Motor neuron (in vitro differentiated cells): ENCODE measurements at regions not wholly inside any gene's neighbourhood (a gene's known extent, or its start where the extent isn't known, plus 50 kb on each side); places are given as distances from the start of the nearest gene placed in this dataset.

Source experiments
- ATAC-seq, 8 experiments: fragments of 200-7000 bp; cut with Tn5 transposase; replicated peaks in 6 of 8; 2 replicates each; pipeline ENCODE4 v1.8.0; 2021; ENCODE audit warnings: mild to moderate bottlenecking in 8 of 8, moderate library complexity in 8 of 8
- H3K27ac ChIP-seq, 2 donors: fragments of 250-450 bp; sonication (Bioruptor Pico); 2 replicates each; pipeline ENCODE4 v1.9.0; 2021; ENCODE audit warnings: antibody characterized with exemption in 2 of 2, mild to moderate bottlenecking in 2 of 2, moderate library complexity in 1 of 2
- H3K4me1 ChIP-seq, 2 donors: fragments of 250-450 bp; sonication (Bioruptor Pico); replicated peaks in 1 of 2; 2 replicates each; pipeline ENCODE4 v1.6.1; 2021; ENCODE audit warnings: antibody characterized with exemption in 2 of 2, mild to moderate bottlenecking in 2 of 2, moderate library complexity in 1 of 2
- H3K4me3 ChIP-seq, 5 donors: fragments of 250-450 bp; sonication (Bioruptor Pico); 2 replicates each; pipeline ENCODE4 v1.9.0; 2021; ENCODE audit warnings: antibody characterized with exemption in 5 of 5, mild to moderate bottlenecking in 5 of 5, moderate library complexity in 4 of 5
- WGBS, 10 experiments: fragments of 450-650 bp; shearing (Covaris generic); methylation state at CpG; one replicate each; pipeline ENCODE4 v1.0.0; 2022; 5-methylcytosine and 5-hydroxymethylcytosine counted together
- in situ Hi-C, 9 experiments: fragments of 400-800 bp; cut with MboI; loops; one replicate each; pipeline ENCODE4 v1.15.0; 2021; ENCODE audit warnings: low sequenced_read_pairs in 9 of 9, low pct_unique_long_range_greater_than_20kb in 2 of 9; ENCODE audit not compliant: unreplicated experiment in 9 of 9

- in situ Hi-C loops, result no loop called here
- no peaks in the 10 kb centered on the region for H3K4me1 ChIP-seq
- H3K4me3 ChIP-seq, result no peak overlapping the region
- no peak overlapping the region for H3K27ac ChIP-seq
- peak in 5 of 8 experiments; percentile 33 to 68 (median 56) for ATAC-seq
- 27 to 85% (median 76%) methylated on average over 1 to 5 of the region's 6 CpGs; no CpG with 5 or more reads in 2 of the 10 experiments for WGBS, 10 experiments
These were observed 129.3 kb upstream of the CD93 start for GRCh38 chr20:23215344-23215995.

- in situ Hi-C loops, result no loop called here
- no peaks in the 10 kb centered on the region for H3K4me1 ChIP-seq
- no peak overlapping the region for H3K27ac ChIP-seq
- H3K4me3 ChIP-seq, result no peak overlapping the region
- 40 to 100% (median 87%) methylated on average over 1 to 4 of the region's 5 CpGs; no CpG with 5 or more reads in 3 of the 10 experiments for WGBS, 10 experiments
- no peak for ATAC-seq
These were observed 128.8 kb upstream of the CD93 start for GRCh38 chr20:23214903-23215302.

DNA sequence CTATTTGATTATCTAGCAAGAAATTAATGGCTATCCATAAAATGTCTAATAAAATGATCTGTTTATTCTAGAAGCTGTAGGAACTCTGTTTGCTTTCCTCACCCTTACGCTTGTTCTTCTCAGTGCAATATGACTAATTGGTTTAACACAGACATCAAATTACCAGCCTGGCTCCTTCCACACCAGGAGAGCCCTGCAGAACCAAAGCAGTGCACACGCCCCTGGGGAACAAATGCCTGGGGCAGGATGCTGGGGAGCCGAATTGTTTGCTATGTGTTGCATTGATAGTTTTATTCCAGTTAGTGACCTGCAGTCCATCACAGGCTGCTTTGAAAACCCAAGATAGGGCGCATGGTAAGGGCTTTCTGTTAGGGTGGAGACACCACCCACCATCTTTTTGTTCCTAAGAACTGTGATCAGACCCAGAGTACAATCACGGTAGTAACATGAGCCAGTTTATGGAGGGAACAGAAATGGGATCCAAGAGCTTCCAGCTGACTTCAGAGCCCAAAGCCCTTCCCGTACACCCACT is 126.4 kb upstream of the CD93 start:
- no peaks in the 10 kb centered on the region for H3K4me1 ChIP-seq
- WGBS, 10 experiments, result 17 to 85% (median 61%) methylated on average over 1 to 6 of the region's 6 CpGs; no CpG with 5 or more reads in 1 of the 10 experiments
- peak in 1 of 8 experiments; percentile 69 for ATAC-seq
- no peak overlapping the region for H3K27ac ChIP-seq
- no peak overlapping the region for H3K4me3 ChIP-seq
- in situ Hi-C loops, result no loop called here

GRCh38 chr20:23212011-23212410 is 125.9 kb upstream of the CD93 start:
- Histone ChIP-seq H3K4me1 (no peaks in the 10 kb centered on the region), H3K27ac (no peak overlapping the region), H3K4me3 (no peak overlapping the region)
- peak in 1 of 8 experiments; percentile 28 for ATAC-seq
- in situ Hi-C loops, result no loop called here

GRCh38 chr20:23211164-23211563 is 125.0 kb upstream of the CD93 start:
- in situ Hi-C loops, result no loop called here
- no peak for ATAC-seq

DNA sequence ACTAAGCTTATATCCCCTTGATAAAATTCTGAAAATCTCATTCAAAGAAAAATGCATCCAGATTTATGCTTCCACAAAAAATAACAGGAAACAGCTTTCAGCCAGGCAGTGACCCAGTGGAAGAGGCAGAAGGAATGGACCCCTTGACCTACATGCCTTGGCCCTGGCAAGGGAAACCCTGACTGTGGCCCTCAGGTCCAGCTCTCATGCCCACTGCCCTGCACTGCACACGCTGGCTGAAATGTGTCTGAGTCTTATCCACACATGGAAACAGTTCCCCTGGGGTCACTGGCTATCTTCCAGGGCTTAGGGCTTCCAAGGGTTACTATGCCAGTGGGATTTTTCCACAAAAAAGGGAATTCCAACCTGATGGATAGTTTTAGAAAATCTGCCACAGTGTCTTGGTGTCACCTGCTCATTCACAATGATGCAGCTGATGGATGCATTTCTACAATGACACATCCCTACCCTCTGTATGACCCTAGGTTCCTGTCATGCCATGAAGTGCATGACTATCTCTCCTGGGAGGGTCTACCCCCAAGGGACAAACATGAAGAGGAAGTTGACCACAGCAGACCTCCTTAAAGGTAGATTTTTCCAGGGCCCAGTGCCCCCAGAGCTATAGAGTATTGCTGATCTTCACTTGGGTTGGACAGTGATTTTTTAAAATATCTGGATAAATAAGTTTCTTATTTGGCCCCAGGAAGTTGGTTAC is 121.9 kb upstream of the CD93 start:
- Histone ChIP-seq H3K27ac (no peak overlapping the region), H3K4me3 (no peak overlapping the region), H3K4me1 (peaks cover 4 to 13% of the 10 kb centered on the region in 2 donors)
- ATAC-seq, result no peak
- in situ Hi-C loops, result no loop called here
- 40 to 100% (median 55%) methylated on average over 1 of the region's 1 CpG; no CpG with 5 or more reads in 6 of the 10 experiments for WGBS, 10 experiments

More at GRCh38 chr20:23211164-23211563, 125.0 kb upstream of the CD93 start:
- Histone ChIP-seq H3K27ac (no peak overlapping the region), H3K4me3 (no peak overlapping the region), H3K4me1 (no peaks in the 10 kb centered on the region)
- WGBS, 10 experiments, result 17 to 100% (median 72%) methylated on average over 1 to 2 of the region's 3 CpGs; no CpG with 5 or more reads in 2 of the 10 experiments

DNA sequence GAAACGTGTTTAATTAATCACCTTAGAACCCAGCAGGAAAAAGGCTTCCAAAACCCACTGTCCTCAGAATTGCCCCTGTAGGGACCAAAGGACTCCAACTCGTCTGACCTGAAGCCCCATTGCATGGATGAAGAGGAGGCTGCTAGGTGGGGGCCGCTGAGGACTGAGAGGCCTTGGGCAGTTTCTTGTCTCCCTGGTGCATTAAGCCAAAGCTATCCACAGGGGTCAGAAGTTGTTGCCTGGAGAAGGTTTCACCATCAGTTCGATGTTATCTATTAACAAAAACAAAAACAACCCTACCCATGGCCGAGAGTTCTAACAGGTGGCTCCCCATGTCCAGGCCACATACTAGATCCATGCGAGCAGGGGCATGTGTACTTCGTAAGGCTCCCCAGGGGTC is 120.9 kb upstream of the CD93 start:
- WGBS, 10 experiments, result 60 to 83% (median 73%) methylated on average over 2 to 7 of the region's 7 CpGs; no CpG with 5 or more reads in 3 of the 10 experiments
- in situ Hi-C loops, result no loop called here
- Histone ChIP-seq H3K27ac (no peak overlapping the region), H3K4me3 (no peak overlapping the region), H3K4me1 (peaks cover 4 to 13% of the 10 kb centered on the region in 2 donors)
- ATAC-seq, result no peak

DNA sequence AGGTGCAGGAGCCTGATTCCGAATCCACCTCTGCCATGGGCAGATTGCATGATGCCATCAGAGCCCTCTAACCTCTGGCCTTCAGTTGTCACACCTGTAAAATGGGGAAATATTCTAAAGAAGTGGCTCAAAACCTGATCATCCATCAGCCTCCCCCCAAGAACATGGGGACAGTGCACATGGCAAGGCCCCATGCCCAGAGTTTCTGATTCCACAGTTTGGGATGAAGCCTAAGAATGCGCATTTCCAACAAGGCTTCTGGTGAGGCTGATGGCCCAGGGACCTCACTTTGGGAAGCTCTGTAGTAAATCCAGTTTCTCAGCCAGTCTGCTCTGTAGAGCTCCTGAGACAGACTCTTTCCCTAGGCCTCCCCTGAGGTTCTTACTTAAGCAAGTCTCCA is 119.9 kb upstream of the CD93 start:
- Histone ChIP-seq H3K4me3 (no peak overlapping the region), H3K4me1 (peaks cover 4 to 13% of the 10 kb centered on the region in 2 donors), H3K27ac (peak overlapping the region in 1 of 2 donors; percentile 11)
- in situ Hi-C loops, result no loop called here
- 84 to 88% methylated on average over 2 of the region's 2 CpGs; no CpG with 5 or more reads in 8 of the 10 experiments for WGBS, 10 experiments
- ATAC-seq, result no peak

- WGBS, 10 experiments, result 5 to 18% (median 8%) methylated on average over 2 to 8 of the region's 10 CpGs; no CpG with 5 or more reads in 5 of the 10 experiments
- Histone ChIP-seq H3K4me1 (peaks cover 4 to 13% of the 10 kb centered on the region in 2 donors), H3K4me3 (no peak overlapping the region), H3K27ac (peak overlapping the region in 1 of 2 donors; percentile 11)
- ATAC-seq, result peak; percentile 73 to 96 (median 90)
- in situ Hi-C loops, result no loop called here
These were observed 119.5 kb upstream of the CD93 start for GRCh38 chr20:23205611-23206041.

GRCh38 chr20:23205211-23205610 is 119.1 kb upstream of the CD93 start:
- WGBS, 10 experiments, result 0 to 80% (median 30%) methylated on average over 1 to 7 of the region's 7 CpGs; no CpG with 5 or more reads in 2 of the 10 experiments
- Histone ChIP-seq H3K4me3 (no peak overlapping the region), H3K27ac (no peak overlapping the region), H3K4me1 (peaks cover 4 to 13% of the 10 kb centered on the region in 2 donors)
- peak; percentile 67 to 77 (median 74) for ATAC-seq
- in situ Hi-C loops, result no loop called here

- no peak for ATAC-seq
- 20 to 86% (median 72%) methylated on average over 1 to 7 of the region's 9 CpGs; no CpG with 5 or more reads in 1 of the 10 experiments for WGBS, 10 experiments
- in situ Hi-C loops, result no loop called here
- no peak overlapping the region for H3K4me3 ChIP-seq
- no peak overlapping the region for H3K27ac ChIP-seq
- H3K4me1 ChIP-seq, result peaks cover 4 to 13% of the 10 kb centered on the region in 2 donors
These were observed 118.0 kb upstream of the CD93 start for GRCh38 chr20:23203951-23204730.

- no peak for ATAC-seq
- no peak overlapping the region for H3K27ac ChIP-seq
- in situ Hi-C loops, result no loop called here
- 7 to 100% (median 81%) methylated on average over 1 to 2 of the region's 2 CpGs; no CpG with 5 or more reads in 2 of the 10 experiments for WGBS, 10 experiments
- H3K4me3 ChIP-seq, result no peak overlapping the region
- H3K4me1 ChIP-seq, result peaks cover 4 to 13% of the 10 kb centered on the region in 2 donors
These were observed 117.2 kb upstream of the CD93 start for GRCh38 chr20:23203310-23203709.
